ENCODE measurements at regions not wholly inside any gene's neighbourhood (a gene's known extent, or its start where the extent isn't known, plus 50 kb on each side); places are given as distances from the start of the nearest gene placed in this dataset.

GRCh38 chr5:107764282-107764681 lies 93.5 kb upstream of the EFNA5 start:
- TF ChIP-seq RAD21 (IDR thresholded peaks at IDR 0.05; ENCODE audit: insufficient read depth, low read depth, low read length): no peak
- no peak for TF ChIP-seq CTCF (IDR thresholded peaks at IDR 0.05 in 2 of 3, conservative IDR thresholded peaks at IDR 0.05 in 1 of 3; ENCODE audit: control insufficient read depth in 2 of 3, extremely low read depth in 1 of 3, insufficient read depth in 1 of 3, low read depth in 3 of 3, low read length in 3 of 3)
- no peak for TF ChIP-seq RFX5 (IDR thresholded peaks at IDR 0.05; ENCODE audit: low read depth, low read length)
- TF ChIP-seq ZNF274 (IDR thresholded peaks at IDR 0.05; ENCODE audit: insufficient read depth, insufficient read length): no peak
- TF ChIP-seq CREB1 (IDR thresholded peaks at IDR 0.05; ENCODE audit: low read depth): no peak
- no peak for TF ChIP-seq JUNB (IDR thresholded peaks at IDR 0.05)
- TF ChIP-seq CEBPB (IDR thresholded peaks at IDR 0.05; ENCODE audit: borderline replicate concordance in 1 of 2, low read depth in 2 of 2, low read length in 2 of 2): no peak
- no peak for TF ChIP-seq TARDBP (IDR thresholded peaks at IDR 0.05; ENCODE audit: borderline replicate concordance)
- no peak for TF ChIP-seq PAX5 (IDR thresholded peaks at IDR 0.05; ENCODE audit: borderline replicate concordance, low read depth, low read length)
- no peak for TF ChIP-seq SMC3 (IDR thresholded peaks at IDR 0.05; ENCODE audit: borderline replicate concordance, low read length)

Data from GM12878 (cell line).